Nephron progenitor cell (in vitro differentiated cells): ENCODE measurements at regions not wholly inside any gene's neighbourhood (a gene's known extent, or its start where the extent isn't known, plus 50 kb on each side); places are given as distances from the start of the nearest gene placed in this dataset.

ENCODE experiments used
- DNase-seq: peaks from one replicate; pipeline ENCODE4 v3.0.0; 2021
- H3K27ac Mint-ChIP-seq: 2 replicates; pipeline ENCODE4 v1.8.0; 2021; ENCODE audit warnings: mild to moderate bottlenecking, moderate library complexity, mixed read lengths
- H3K27me3 Mint-ChIP-seq: 2 replicates; pipeline ENCODE4 v1.8.0; 2021; ENCODE audit warnings: mild to moderate bottlenecking, low read depth, mixed read lengths; ENCODE audit not compliant: poor library complexity
- H3K36me3 Mint-ChIP-seq: 2 replicates; pipeline ENCODE4 v1.8.0; 2021; ENCODE audit warnings: low read depth, mixed read lengths
- H3K4me1 Mint-ChIP-seq: 2 replicates; pipeline ENCODE4 v1.8.0; 2021; ENCODE audit warnings: mixed read lengths
- H3K4me3 Mint-ChIP-seq: 2 replicates; pipeline ENCODE4 v1.8.0; 2021; ENCODE audit warnings: mild to moderate bottlenecking, moderate library complexity, mixed read lengths
- H3K9me3 Mint-ChIP-seq: 2 replicates; pipeline ENCODE4 v1.8.0; 2021; ENCODE audit warnings: mild to moderate bottlenecking, moderate library complexity, mixed read lengths
- TF ChIP-seq, protein P1 (sequence below): fragments of 200-600 bp; sonication (generic); IDR thresholded peaks from 2 replicates; pipeline ENCODE4 v1.5.0; 2021; ENCODE audit warnings: antibody characterized with exemption

GRCh38 chr6:50990750-50991446, 172.2 kb downstream of the TFAP2B start:
- no peaks in the 10 kb centered on the region for H3K36me3 Mint-ChIP-seq
- H3K27ac Mint-ChIP-seq, result no peak overlapping the region
- H3K27me3 Mint-ChIP-seq, result peaks cover 13% of the 10 kb centered on the region
- H3K4me3 Mint-ChIP-seq, result no peak overlapping the region
- peaks cover 6% of the 10 kb centered on the region for H3K4me1 Mint-ChIP-seq
- TF ChIP-seq, protein P1, sequence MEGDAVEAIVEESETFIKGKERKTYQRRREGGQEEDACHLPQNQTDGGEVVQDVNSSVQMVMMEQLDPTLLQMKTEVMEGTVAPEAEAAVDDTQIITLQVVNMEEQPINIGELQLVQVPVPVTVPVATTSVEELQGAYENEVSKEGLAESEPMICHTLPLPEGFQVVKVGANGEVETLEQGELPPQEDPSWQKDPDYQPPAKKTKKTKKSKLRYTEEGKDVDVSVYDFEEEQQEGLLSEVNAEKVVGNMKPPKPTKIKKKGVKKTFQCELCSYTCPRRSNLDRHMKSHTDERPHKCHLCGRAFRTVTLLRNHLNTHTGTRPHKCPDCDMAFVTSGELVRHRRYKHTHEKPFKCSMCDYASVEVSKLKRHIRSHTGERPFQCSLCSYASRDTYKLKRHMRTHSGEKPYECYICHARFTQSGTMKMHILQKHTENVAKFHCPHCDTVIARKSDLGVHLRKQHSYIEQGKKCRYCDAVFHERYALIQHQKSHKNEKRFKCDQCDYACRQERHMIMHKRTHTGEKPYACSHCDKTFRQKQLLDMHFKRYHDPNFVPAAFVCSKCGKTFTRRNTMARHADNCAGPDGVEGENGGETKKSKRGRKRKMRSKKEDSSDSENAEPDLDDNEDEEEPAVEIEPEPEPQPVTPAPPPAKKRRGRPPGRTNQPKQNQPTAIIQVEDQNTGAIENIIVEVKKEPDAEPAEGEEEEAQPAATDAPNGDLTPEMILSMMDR, result no peak
- no peak for DNase-seq
- peaks cover 6% of the 10 kb centered on the region for H3K9me3 Mint-ChIP-seq

DNA sequence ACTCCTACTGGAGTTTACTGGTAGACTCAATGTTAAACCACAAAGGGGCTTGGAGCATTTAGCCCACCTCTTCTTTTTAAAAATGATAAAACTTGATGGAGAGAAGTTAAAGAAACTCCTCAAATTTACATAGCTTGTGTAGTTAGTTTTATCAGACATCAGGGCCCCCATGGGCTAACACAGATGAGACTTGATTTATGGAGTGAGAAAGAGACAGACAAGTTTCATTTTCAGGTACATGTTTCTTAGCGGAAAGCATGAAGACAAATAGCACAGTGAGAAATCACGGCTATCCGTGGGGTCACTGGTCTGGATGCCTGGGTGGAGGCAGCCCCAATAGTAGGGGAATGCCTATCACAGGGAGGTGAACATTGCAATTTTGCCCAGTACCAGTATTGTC, 173.6 kb downstream of the TFAP2B start:
- H3K27ac Mint-ChIP-seq, result no peak overlapping the region

DNA sequence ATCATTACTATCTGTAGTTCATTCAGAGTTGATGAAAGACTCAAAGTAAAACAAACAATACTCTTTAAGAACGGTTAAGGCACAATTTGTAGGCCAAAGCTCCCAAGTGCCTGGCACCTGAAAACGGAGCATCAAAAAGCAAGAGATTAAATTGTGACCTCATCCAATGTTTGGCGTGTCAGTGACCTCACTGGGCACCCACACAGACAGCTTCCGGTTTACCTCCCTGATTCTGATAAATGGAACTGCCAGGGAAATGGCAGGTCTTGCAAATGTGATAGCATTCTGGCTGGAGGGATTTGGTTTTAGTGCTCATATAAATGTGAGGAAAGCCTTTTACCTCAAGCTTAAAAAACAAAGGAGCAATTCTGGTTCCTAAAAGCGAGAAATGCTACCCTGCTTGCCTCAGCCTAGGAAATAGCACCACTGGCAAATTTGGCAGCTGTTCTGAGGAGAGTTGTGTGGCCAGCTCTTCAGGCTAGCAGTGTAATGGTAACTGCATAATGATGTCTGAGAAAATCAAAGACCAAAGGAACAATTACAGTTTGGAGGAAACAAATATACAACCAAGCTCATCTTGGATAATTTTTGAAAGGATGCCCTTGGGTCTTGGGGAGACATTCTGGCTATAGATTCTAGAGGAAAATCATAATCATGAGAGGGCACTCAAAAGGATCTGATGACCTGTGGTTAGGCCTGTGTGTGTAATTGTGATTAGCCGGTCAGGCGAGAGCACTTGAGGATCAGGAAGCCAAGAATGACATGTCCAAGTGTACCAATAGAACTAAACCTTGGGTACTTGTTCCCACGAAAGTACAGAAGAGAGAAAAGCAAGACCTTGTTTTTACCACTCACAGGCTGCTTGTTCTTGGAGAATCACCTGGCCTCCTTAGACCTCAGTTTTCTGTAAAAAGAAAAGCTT, 174.3 kb downstream of the TFAP2B start:
- H3K27me3 Mint-ChIP-seq, result peaks cover 9% of the 10 kb centered on the region
- H3K36me3 Mint-ChIP-seq, result no peaks in the 10 kb centered on the region
- DNase-seq, result no peak
- peaks cover 6% of the 10 kb centered on the region for H3K4me1 Mint-ChIP-seq
- no peak overlapping the region for H3K27ac Mint-ChIP-seq
- no peak overlapping the region for H3K4me3 Mint-ChIP-seq
- H3K9me3 Mint-ChIP-seq, result peaks cover 4% of the 10 kb centered on the region
- TF ChIP-seq, protein P1, result no peak

More for the DNA sequence above, 173.6 kb downstream of the TFAP2B start:
- H3K27me3 Mint-ChIP-seq, result peaks cover 9% of the 10 kb centered on the region
- TF ChIP-seq, protein P1, result no peak
- H3K9me3 Mint-ChIP-seq, result peaks cover 6% of the 10 kb centered on the region
- peaks cover 6% of the 10 kb centered on the region for H3K4me1 Mint-ChIP-seq
- no peak for DNase-seq
- H3K4me3 Mint-ChIP-seq, result no peak overlapping the region
- no peaks in the 10 kb centered on the region for H3K36me3 Mint-ChIP-seq

- Mint-ChIP-seq H3K4me1 (peaks cover 6% of the 10 kb centered on the region), H3K27me3 (peaks cover 11% of the 10 kb centered on the region), H3K27ac (no peak overlapping the region), H3K9me3 (no peaks in the 10 kb centered on the region), H3K36me3 (no peaks in the 10 kb centered on the region), H3K4me3 (no peak overlapping the region)
- TF ChIP-seq, protein P1, result no peak
- no peak for DNase-seq
Measured at GRCh38 chr6:50993941-50994720, 175.5 kb downstream of the TFAP2B start.

- peaks cover 10% of the 10 kb centered on the region for H3K27me3 Mint-ChIP-seq
- TF ChIP-seq, protein P1, result no peak
- H3K4me1 Mint-ChIP-seq, result peaks cover 6% of the 10 kb centered on the region
Measured at GRCh38 chr6:50995036-50995435, 176.4 kb downstream of the TFAP2B start.

More at GRCh38 chr6:50995036-50995435, 176.4 kb downstream of the TFAP2B start:
- no peaks in the 10 kb centered on the region for H3K9me3 Mint-ChIP-seq
- H3K36me3 Mint-ChIP-seq, result no peaks in the 10 kb centered on the region
- no peak overlapping the region for H3K27ac Mint-ChIP-seq
- H3K4me3 Mint-ChIP-seq, result no peak overlapping the region
- DNase-seq, result no peak
